Hypothalamus (tissue), 51 donors: ENCODE measurements at regions not wholly inside any gene's neighbourhood (a gene's known extent, or its start where the extent isn't known, plus 50 kb on each side); places are given as distances from the start of the nearest gene placed in this dataset.
"Not testable (repeated sequence)": the region's sequence is repeated elsewhere in the genome, so short reads cannot be mapped to it uniquely, and the experiment has no call there.

Source experiments
- DNase-seq, 51 donors: peaks; one replicate each; lab custom pipeline; 2025; lab: John Stamatoyannopoulos, UW

- DNase-seq: no peak
Measured at GRCh38 chr2:209008636-209009287, 415.1 kb upstream of the MAP2 start.

GRCh38 chr2:209018633-209019032 is 405.2 kb upstream of the MAP2 start:
- not testable (repeated sequence) for DNase-seq

- no peak for DNase-seq
Measured at GRCh38 chr2:209029249-209029648, 394.6 kb upstream of the MAP2 start.

- DNase-seq: no peak
Measured at GRCh38 chr2:209044307-209044706, 379.5 kb upstream of the MAP2 start.

- no peak for DNase-seq
Measured at GRCh38 chr2:209046163-209046562, 377.7 kb upstream of the MAP2 start.

DNA sequence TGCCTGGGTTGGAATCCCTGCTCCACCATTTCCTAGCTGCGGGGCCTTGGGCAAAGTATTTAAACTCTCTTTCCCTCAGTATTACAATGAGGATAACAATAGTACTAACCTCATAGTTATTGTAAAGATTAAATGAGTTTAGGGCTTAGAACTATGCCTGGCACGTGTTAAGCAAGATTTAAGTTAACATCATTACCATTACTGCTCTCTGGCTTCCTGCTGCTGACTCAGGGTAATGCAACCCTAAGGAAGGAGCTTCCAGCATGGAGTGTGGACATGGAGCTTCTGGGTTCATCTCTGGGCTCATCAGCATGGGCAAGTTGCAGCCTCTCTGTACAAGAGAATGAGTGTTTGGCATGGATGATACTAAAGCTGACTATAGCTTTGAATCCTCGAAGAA is 374.2 kb upstream of the MAP2 start:
- no peak for DNase-seq

- DNase-seq: no peak
Measured at GRCh38 chr2:209062210-209062609, 361.6 kb upstream of the MAP2 start.

GRCh38 chr2:209070262-209070661 is 353.6 kb upstream of the MAP2 start:
- no peak for DNase-seq

DNA sequence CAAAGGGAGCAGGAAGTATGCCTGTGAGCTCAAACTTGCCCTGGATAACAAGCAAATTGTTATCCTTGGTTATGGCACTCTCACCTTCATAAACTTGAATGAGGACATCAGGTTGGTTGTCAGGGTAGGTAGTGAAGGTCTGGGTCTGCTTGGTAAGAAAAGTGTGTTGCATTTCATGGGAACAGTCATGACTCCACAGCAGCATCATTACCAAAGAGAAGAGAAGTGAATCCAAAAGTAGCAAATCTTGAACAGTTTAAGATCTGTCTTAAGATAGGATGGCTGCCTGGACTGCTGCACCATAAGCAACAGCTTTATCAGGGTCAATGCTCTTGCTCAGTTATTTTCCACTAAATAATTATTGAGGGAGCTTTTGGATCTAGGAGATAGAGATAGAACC is 350.7 kb upstream of the MAP2 start:
- no peak for DNase-seq

GRCh38 chr2:209074711-209075110 is 349.1 kb upstream of the MAP2 start:
- peak in 1 of 51 donors; percentile 4 for DNase-seq

DNA sequence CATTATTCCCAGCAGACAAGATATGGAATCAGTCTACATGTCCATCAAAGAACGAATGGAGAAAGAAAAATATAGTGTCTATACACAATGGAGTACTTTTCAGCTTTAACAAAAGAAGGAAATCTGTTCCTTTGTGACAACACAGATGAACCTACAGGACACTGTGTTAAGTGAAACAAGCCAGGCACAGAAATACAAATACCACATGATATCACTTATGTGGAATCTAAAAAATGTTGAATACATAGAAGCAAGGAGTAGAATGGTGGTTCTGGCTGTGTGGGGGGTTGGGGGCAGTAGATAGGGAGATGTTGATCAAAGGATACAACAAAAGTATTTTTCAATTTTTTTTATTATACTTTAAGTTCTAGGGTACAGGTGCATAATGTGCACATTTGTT is 347.7 kb upstream of the MAP2 start:
- DNase-seq: no peak

DNA sequence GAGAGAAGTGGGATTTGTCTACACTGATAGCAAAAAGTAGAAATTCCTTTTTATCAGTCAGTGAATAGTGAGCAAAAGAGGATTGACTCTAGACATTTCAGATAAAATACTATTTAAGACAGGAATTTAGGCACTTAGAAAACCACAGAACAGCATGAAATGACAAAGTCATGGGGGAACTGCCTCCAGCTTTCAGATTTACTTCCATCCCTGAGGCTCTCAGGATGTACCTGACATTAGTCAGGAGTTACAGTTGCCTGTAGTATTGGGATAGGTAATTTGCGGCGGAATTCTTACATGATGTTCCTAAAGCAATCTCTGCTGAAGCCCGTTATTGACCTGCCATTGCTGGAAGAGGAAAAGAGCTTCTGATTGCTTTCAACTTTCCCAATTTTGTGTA is 337.1 kb upstream of the MAP2 start:
- no peak for DNase-seq

DNA sequence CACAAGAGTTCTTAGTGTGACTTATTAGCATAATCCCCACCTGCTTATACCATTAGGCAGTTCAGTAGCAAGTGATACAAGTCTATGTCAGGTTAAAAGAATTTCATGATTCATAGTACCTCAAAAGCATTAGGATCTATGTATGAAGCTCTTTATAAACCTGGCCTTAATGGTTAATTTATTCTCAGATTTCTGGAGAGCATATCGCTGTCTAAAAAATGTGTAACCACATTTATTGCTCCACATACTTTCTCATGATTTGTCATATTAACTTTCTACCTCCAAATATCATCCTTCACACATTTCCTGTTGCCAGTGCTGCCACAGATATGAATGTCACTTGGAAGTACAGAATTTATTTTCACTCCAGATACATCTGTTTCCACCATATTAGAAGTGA is 332.8 kb upstream of the MAP2 start:
- no peak for DNase-seq

GRCh38 chr2:209094221-209094620 is 329.6 kb upstream of the MAP2 start:
- no peak for DNase-seq

- DNase-seq: no peak
Measured at GRCh38 chr2:209095432-209095831, 328.4 kb upstream of the MAP2 start.

DNA sequence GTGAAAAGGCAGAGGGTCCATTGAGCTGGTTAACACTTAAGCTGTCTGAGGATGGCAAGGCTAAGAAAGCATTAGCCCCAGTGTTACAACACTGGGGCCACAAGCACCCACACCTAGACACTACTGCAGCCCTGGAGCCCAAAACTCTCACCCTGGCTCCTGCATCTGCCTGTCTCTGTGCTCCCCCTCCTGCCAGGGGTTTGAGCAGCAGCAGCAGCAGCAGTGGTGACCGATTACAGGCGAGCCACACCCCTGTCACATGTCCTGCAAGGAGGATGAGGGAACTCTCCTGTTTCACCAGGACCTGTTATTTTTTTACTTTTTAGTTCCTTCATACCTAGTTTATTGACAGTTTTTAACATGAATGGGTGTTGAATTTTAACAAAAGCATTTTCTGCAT is 326.7 kb upstream of the MAP2 start:
- no peak for DNase-seq

DNA sequence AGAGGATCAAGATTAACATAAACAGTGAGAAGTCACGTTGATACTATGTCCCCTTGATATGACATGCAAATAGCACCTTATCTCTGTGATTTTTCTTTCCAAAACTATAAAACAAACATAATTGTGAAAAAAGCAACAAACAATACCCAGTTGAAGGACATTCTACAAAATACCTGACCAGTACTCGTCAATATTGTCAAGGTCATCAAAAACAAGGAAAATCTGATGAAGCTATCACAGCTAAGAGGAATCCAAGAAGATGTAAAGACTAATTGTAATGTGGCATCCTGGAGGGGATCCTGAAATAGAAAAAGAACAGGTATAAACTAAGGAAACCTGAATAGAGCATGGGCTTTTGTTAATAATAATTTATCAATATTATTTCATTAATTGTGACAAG is 321.5 kb upstream of the MAP2 start:
- no peak for DNase-seq

DNA sequence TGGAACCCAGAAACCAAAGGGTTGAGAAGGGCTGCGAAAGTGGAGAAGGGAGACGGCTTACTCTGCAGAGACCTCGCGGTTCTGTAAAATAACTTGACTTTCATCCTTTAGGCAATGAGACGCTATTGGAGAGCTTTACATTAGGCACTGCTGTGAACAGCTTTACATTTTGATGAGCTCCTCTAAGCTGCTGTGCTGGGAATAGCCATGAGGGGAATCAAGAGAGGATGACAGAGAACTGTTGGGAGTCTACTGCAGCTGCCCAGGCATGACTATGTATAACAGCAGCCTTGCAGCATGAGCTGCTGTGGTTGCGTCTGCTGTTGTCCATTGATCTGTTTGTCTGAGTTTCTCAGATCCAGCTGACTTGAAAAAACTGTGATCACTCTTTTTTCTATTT is 310.8 kb upstream of the MAP2 start:
- DNase-seq: no peak

DNA sequence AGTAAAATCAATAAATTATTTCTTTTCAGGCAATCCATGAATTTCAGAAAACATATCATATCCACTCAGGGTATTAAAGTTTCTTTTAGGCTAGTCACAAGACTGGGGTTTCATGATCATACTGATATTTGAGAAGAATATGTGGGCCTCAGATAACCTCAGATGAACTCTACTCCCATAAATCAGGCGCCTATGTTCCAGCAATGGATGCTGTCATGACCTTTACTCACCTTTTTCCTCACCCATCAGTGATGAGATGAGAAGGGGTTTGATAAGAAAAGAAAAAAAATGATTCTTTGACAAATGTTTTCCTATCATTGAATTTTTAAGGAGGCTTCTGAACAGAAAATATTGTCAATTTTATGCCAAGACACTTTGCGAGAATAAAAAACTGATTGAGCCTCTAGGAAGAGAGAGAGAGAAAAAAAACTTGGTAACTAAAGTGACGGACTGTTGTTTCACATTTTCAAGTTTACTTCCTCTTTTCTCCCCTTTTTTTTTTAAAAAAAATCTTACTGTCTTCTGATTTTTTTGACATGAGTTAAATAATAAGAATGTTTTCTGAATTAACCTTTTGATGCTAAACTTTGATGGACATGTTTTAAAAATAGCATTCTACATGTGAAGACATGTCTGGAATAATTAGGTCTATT is 309.1 kb upstream of the MAP2 start:
- no peak for DNase-seq

GRCh38 chr2:209121691-209122090 is 302.2 kb upstream of the MAP2 start:
- no peak for DNase-seq

DNA sequence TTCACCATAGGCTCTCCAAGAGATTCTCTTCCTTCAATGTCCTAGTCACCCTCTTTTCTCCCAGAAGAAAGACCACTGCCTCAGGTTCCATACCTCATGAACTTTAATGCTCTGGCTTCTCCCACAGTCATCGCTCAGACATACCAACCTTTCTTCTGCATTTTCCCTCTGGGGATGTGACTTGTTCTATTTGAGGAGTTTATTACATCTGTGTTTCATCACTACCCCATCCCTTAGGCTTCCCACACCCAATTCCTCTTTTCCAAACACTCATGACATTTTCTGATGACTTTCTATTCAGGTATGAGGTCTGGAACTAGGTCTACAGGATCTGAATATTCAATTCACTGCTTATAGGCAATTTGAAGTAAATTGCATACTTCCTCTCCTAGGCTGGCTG is 298.6 kb upstream of the MAP2 start:
- DNase-seq: no peak

- DNase-seq: no peak
Measured at GRCh38 chr2:209138079-209138478, 285.8 kb upstream of the MAP2 start.

DNA sequence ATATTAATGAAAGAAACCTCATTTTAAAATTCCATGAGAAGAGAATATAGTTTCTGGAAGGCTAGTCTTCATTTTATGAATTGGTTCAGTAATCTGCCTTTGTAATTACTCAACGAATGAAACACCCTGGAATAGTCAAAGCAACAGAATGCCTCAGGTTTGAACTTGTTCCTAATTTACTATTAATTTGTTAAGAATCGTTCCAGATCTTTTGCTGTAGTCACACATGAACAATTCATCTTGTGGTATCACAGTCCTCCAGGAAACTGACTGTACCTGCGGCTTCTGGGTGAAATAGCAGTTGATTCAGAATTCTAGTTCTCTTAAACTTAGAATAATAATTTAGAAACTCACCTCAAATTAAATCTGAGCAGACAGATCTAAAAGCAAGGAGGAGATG is 282.7 kb upstream of the MAP2 start:
- DNase-seq: no peak
